GM21390 (cell line): ENCODE measurements at regions not wholly inside any gene's neighbourhood (a gene's known extent, or its start where the extent isn't known, plus 50 kb on each side); places are given as distances from the start of the nearest gene placed in this dataset.
"Not testable (repeated sequence)": the region's sequence is repeated elsewhere in the genome, so short reads cannot be mapped to it uniquely, and the experiment has no call there.

Source experiments
- ATAC-seq: cut with Tn5 transposase; IDR thresholded peaks from one replicate; pipeline ENCODE4 v1.9.1; 2021; ENCODE audit not compliant: unreplicated experiment

GRCh38 chr10:30736685-30737232, 107.2 kb upstream of the LYZL2 start:
- peak; percentile 55 for ATAC-seq

GRCh38 chr10:30734901-30735300, 105.3 kb upstream of the LYZL2 start:
- ATAC-seq: no peak

GRCh38 chr10:30732671-30733070, 103.1 kb upstream of the LYZL2 start:
- ATAC-seq: no peak

- no peak for ATAC-seq
These were observed 102.4 kb upstream of the LYZL2 start for GRCh38 chr10:30731963-30732362.

- no peak for ATAC-seq
These were observed 100.8 kb upstream of the LYZL2 start for GRCh38 chr10:30730306-30730705.

- ATAC-seq: no peak
These were observed 99.2 kb upstream of the LYZL2 start for GRCh38 chr10:30728766-30729165.

- no peak for ATAC-seq
These were observed 98.6 kb upstream of the LYZL2 start for GRCh38 chr10:30728127-30728526.

GRCh38 chr10:30727524-30727923, 98.0 kb upstream of the LYZL2 start:
- no peak for ATAC-seq

- ATAC-seq: peak; percentile 96
These were observed 97.3 kb upstream of the LYZL2 start for GRCh38 chr10:30726783-30727414.

GRCh38 chr10:30725661-30726060, 96.1 kb upstream of the LYZL2 start:
- no peak for ATAC-seq

- ATAC-seq: no peak
These were observed 94.7 kb upstream of the LYZL2 start for GRCh38 chr10:30724296-30724695.

- ATAC-seq: no peak
These were observed 93.5 kb upstream of the LYZL2 start for GRCh38 chr10:30722956-30723620.

- ATAC-seq: no peak
These were observed 90.3 kb upstream of the LYZL2 start for GRCh38 chr10:30719832-30720231.

GRCh38 chr10:30709700-30710358, 80.3 kb upstream of the LYZL2 start:
- no peak for ATAC-seq

GRCh38 chr10:30709229-30709628, 79.7 kb upstream of the LYZL2 start:
- no peak for ATAC-seq

- ATAC-seq: no peak
These were observed 78.7 kb upstream of the LYZL2 start for GRCh38 chr10:30708234-30708633.

- ATAC-seq: not testable (repeated sequence)
These were observed 76.6 kb upstream of the LYZL2 start for GRCh38 chr10:30706189-30706588.

GRCh38 chr10:30705625-30706149, 76.1 kb upstream of the LYZL2 start:
- ATAC-seq: peak; percentile 16

- ATAC-seq: peak; percentile 56
These were observed 75.6 kb upstream of the LYZL2 start for GRCh38 chr10:30705101-30705624.

- not testable (repeated sequence) for ATAC-seq
These were observed 75.1 kb upstream of the LYZL2 start for GRCh38 chr10:30704601-30705100.

GRCh38 chr10:30704026-30704600, 74.6 kb upstream of the LYZL2 start:
- ATAC-seq: no peak
